Neuronal stem cell (in vitro differentiated cells): ENCODE measurements at regions not wholly inside any gene's neighbourhood (a gene's known extent, or its start where the extent isn't known, plus 50 kb on each side); places are given as distances from the start of the nearest gene placed in this dataset.

Source experiments
- DNase-seq: peaks from one replicate; pipeline ENCODE4 v3.0.0-alpha.2; 2013; ENCODE audit warnings: low spot score
- H2AFZ ChIP-seq: one replicate; pipeline ENCODE4 v1.6.1; 2013; ENCODE audit warnings: mild to moderate bottlenecking, low read length, inconsistent platforms
- H2AK5ac ChIP-seq: 2 replicates; pipeline ENCODE4 v1.6.1; 2013; ENCODE audit warnings: low read depth, mild to moderate bottlenecking, inconsistent platforms, low read length, moderate library complexity, mixed read lengths
- H2BK120ac ChIP-seq: 2 replicates; pipeline ENCODE4 v1.6.1; 2013; ENCODE audit warnings: low read depth, mild to moderate bottlenecking, inconsistent platforms, low read length, moderate library complexity, mixed read lengths
- H2BK12ac ChIP-seq: one replicate; pipeline ENCODE4 v1.6.1; 2013; ENCODE audit warnings: low read length, inconsistent platforms
- H2BK15ac ChIP-seq: 2 replicates; pipeline ENCODE4 v1.6.1; 2013; ENCODE audit warnings: mild to moderate bottlenecking, low read length, inconsistent platforms, mixed read lengths
- H2BK5ac ChIP-seq: one replicate; pipeline ENCODE4 v1.6.1; 2013; ENCODE audit warnings: inconsistent platforms, mild to moderate bottlenecking, low read length, moderate library complexity
- H3K14ac ChIP-seq: one replicate; pipeline ENCODE4 v1.6.1; 2013; ENCODE audit warnings: low read length, inconsistent platforms
- H3K18ac ChIP-seq: 2 replicates; pipeline ENCODE4 v1.6.1; 2013; ENCODE audit warnings: low read length, inconsistent platforms
- H3K23ac ChIP-seq: 2 replicates; pipeline ENCODE4 v1.6.1; 2013; ENCODE audit warnings: low read depth, mild to moderate bottlenecking, mixed read lengths, low read length, inconsistent platforms; ENCODE audit not compliant: poor library complexity
- H3K27ac ChIP-seq: replicated peaks from 3 replicates; pipeline ENCODE4 v1.5.1; 2013; ENCODE audit warnings: low read length, inconsistent platforms
- H3K27me3 ChIP-seq, 3 experiments: 2 replicates each; pipeline ENCODE4 v1.6.1; 2013; ENCODE audit warnings: low read length in 3 of 3, mild to moderate bottlenecking in 2 of 3, inconsistent platforms in 1 of 3, low read depth in 1 of 3, mixed read lengths in 1 of 3, moderate library complexity in 1 of 3; ENCODE audit not compliant: control insufficient read depth in 3 of 3, insufficient read depth in 3 of 3
- H3K36me3 ChIP-seq, 2 donors: replicated peaks in 1 of 2; 2 replicates each; pipeline ENCODE4 v1.6.1; 2013; ENCODE audit warnings: low read length in 2 of 2; ENCODE audit not compliant: control insufficient read depth in 2 of 2, insufficient read depth in 2 of 2
- H3K4ac ChIP-seq: 2 replicates; pipeline ENCODE4 v1.6.1; 2013; ENCODE audit warnings: inconsistent platforms, mild to moderate bottlenecking, low read length, moderate library complexity
- H3K4me1 ChIP-seq, 2 donors: 1 replicate in 1 of 2; 2 replicates in 1 of 2; pipeline ENCODE4 v1.6.1; 2013; ENCODE audit warnings: low read length in 2 of 2, low read depth in 1 of 2; ENCODE audit not compliant: control insufficient read depth in 2 of 2, insufficient read depth in 1 of 2
- H3K4me2 ChIP-seq: one replicate; pipeline ENCODE4 v1.6.1; 2013; ENCODE audit warnings: mild to moderate bottlenecking, low read length, inconsistent platforms; ENCODE audit not compliant: insufficient read depth, poor library complexity, severe bottlenecking
- H3K4me3 ChIP-seq, 2 donors: 2 replicates each; pipeline ENCODE4 v1.5.1; 2013; ENCODE audit warnings: low read length in 2 of 2, mild to moderate bottlenecking in 2 of 2, inconsistent platforms in 1 of 2, moderate library complexity in 1 of 2
- H3K79me1 ChIP-seq: one replicate; pipeline ENCODE4 v1.6.1; 2013; ENCODE audit warnings: low read depth, mild to moderate bottlenecking, inconsistent platforms, low read length, moderate library complexity
- H3K9ac ChIP-seq: one replicate; pipeline ENCODE4 v1.6.1; 2013; ENCODE audit warnings: mild to moderate bottlenecking, low read depth, low read length, inconsistent platforms; ENCODE audit not compliant: poor library complexity
- H3K9me3 ChIP-seq, 2 donors: replicated peaks in 1 of 2; 2 replicates each; pipeline versions ENCODE3 to v1.6.1; 2013; ENCODE audit warnings: low read length in 2 of 2, mild to moderate bottlenecking in 2 of 2, inconsistent platforms in 1 of 2, low read depth in 1 of 2, mixed read lengths in 1 of 2, moderate library complexity in 1 of 2; ENCODE audit not compliant: control insufficient read depth in 2 of 2, insufficient read depth in 1 of 2
- H4K8ac ChIP-seq: one replicate; pipeline ENCODE4 v1.6.1; 2013; ENCODE audit warnings: low read depth, mild to moderate bottlenecking, inconsistent platforms, low read length, moderate library complexity
- H4K91ac ChIP-seq: one replicate; pipeline ENCODE4 v1.6.1; 2013; ENCODE audit warnings: low read length, low read depth, mild to moderate bottlenecking, inconsistent platforms; ENCODE audit not compliant: poor library complexity
- WGBS, 2 donors: extraction: QIAGEN DNeasy Blood & Tissue Kit; methylation state at CpG; one replicate each; pipeline ENCODE4 v1.1.7; 2013; ENCODE audit warnings: missing lambda C conversion rate in 2 of 2, mixed read lengths in 1 of 2; ENCODE audit not compliant: insufficient read length in 2 of 2, insufficient replicate concordance in 1 of 2; ENCODE audit errors: extremely low coverage in 2 of 2; 5-methylcytosine and 5-hydroxymethylcytosine counted together

DNA sequence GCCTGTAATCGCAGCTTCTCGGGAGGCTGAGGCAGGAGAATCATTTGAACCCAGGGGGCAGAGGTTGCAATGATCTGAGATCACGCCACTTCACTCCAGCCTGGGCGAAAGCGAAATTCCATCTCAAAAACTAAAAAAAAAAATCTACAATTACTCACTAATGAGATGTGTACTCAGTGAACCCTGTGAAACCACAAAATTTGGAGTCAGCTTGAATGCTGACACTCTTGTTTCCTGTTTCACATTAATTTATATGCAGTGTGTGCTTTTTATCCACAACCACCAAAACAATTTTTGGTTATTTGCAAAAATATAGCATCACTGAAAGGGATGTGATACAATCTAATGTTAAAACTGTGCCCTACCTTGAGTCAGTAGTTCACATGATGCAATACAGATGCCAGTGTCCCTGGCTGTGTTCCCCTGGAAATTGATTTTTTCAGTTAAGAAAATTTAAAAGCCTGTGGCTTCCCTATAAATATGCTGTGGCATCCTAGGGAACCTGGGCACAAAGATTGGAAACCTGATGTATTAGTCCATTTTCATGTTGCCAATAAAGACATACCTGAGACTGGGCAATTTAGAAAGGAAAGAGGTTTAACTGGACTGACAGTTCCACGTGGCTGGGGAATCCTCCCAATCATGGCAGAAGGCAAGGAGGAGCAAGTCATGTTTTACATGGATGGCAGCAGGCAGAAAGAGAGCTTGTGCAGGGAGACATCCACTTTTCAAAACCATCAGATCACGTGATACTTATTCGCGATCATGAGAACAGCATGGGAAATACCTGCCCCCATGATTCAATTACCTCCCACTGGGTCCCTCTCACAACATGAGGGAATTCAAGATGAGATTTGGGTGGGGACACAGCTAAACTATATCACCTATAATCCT lies 337.5 kb upstream of the NT5C1B start:
- Histone ChIP-seq H2AK5ac (no peak overlapping the region), H2BK5ac (no peak overlapping the region), H3K18ac (no peak overlapping the region), H3K27ac (no peak overlapping the region), H3K4me1 (peaks cover 0 to 1% of the 10 kb centered on the region in 2 donors), H3K36me3 (no peaks in the 10 kb centered on the region), H3K79me1 (no peaks in the 10 kb centered on the region), H3K27me3 (no peaks in the 10 kb centered on the region), H3K4ac (no peak overlapping the region), H3K9ac (no peak overlapping the region), H2BK12ac (no peak overlapping the region), H3K23ac (no peak overlapping the region), H3K9me3 (peaks cover 0 to 3% of the 10 kb centered on the region in 2 donors), H2BK15ac (no peak overlapping the region), H2AFZ (no peak overlapping the region), H2BK120ac (no peak overlapping the region), H4K8ac (no peak overlapping the region), H3K4me2 (no peak overlapping the region), H3K4me3 (no peak overlapping the region), H3K14ac (no peak overlapping the region), H4K91ac (no peak overlapping the region)
- no CpG with 5 or more reads among the region's 9 CpGs for WGBS, 2 donors
- DNase-seq = no peak

DNA sequence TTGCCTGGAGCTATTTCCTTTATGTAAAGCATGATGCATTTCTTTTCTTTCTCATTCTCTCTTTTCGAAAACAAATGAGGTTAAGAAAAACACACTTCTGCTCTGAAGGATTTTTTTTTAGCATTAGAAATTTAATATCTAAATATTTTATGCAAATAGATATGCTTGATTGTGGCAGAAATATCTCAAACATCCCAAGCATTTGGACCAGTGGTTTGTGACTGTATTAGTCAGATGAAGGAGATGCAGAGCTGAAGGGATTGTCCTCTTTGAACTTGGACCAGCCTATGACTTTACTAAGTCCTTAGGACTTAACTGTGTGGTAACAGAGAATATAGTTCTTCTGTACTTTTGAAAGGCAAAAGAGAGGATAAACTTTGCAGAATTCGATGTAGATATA lies 335.9 kb upstream of the NT5C1B start:
- H2BK5ac ChIP-seq = no peak overlapping the region
- H3K4me1 ChIP-seq = no peaks in the 10 kb centered on the region
- H3K23ac ChIP-seq = no peak overlapping the region
- H3K9ac ChIP-seq = no peak overlapping the region
- no peaks in the 10 kb centered on the region for H3K27me3 ChIP-seq
- H3K18ac ChIP-seq = no peak overlapping the region
- no peak overlapping the region for H4K91ac ChIP-seq
- H3K4me2 ChIP-seq = no peak overlapping the region
- DNase-seq = no peak
- no peak overlapping the region for H4K8ac ChIP-seq
- H3K36me3 ChIP-seq = no peaks in the 10 kb centered on the region
- no peak overlapping the region for H2BK15ac ChIP-seq
- no peak overlapping the region for H2AK5ac ChIP-seq
- no peaks in the 10 kb centered on the region for H3K79me1 ChIP-seq
- H3K27ac ChIP-seq = no peak overlapping the region
- no peak overlapping the region for H2AFZ ChIP-seq
- no peak overlapping the region for H3K14ac ChIP-seq
- H3K4me3 ChIP-seq = no peak overlapping the region
- peaks cover 0 to 3% of the 10 kb centered on the region in 2 donors for H3K9me3 ChIP-seq
- WGBS, 2 donors = no CpG with 5 or more reads among the region's 2 CpGs
- H2BK12ac ChIP-seq = no peak overlapping the region
- H3K4ac ChIP-seq = no peak overlapping the region
- H2BK120ac ChIP-seq = no peak overlapping the region

DNA sequence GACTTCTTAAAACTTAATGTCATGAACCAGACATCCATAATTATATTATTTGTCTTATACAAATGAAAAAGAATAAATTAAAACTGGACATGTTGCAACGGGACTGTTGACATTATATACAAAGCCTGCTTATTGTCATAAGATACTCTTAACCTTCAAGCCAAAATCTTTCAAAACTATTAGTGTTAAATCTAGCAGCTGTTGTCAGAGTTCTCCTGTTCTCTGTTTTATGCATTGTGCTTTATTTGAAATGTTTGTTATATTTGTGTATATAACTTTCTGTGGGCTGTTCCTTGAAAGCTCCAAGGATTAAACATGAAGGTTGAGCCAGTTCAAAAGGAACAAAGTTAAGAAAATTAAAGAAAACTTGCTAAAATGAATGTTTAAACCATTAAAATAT lies 335.5 kb upstream of the NT5C1B start:
- no peak overlapping the region for H3K14ac ChIP-seq
- H4K91ac ChIP-seq = no peak overlapping the region
- H3K9ac ChIP-seq = no peak overlapping the region
- no peak overlapping the region for H3K23ac ChIP-seq
- no peak overlapping the region for H3K4me3 ChIP-seq
- H2BK12ac ChIP-seq = no peak overlapping the region
- H3K9me3 ChIP-seq = peaks cover 0 to 3% of the 10 kb centered on the region in 2 donors
- H2BK15ac ChIP-seq = no peak overlapping the region
- H2BK5ac ChIP-seq = no peak overlapping the region
- no peak overlapping the region for H3K4me2 ChIP-seq
- H3K27ac ChIP-seq = no peak overlapping the region
- no peak overlapping the region for H2AK5ac ChIP-seq
- no peaks in the 10 kb centered on the region for H3K79me1 ChIP-seq
- no peak overlapping the region for H4K8ac ChIP-seq
- no peaks in the 10 kb centered on the region for H3K36me3 ChIP-seq
- H3K18ac ChIP-seq = no peak overlapping the region
- no peak overlapping the region for H2BK120ac ChIP-seq
- H3K4me1 ChIP-seq = no peaks in the 10 kb centered on the region
- no peaks in the 10 kb centered on the region for H3K27me3 ChIP-seq
- no CpG with 5 or more reads among the region's 1 CpG for WGBS, 2 donors
- no peak overlapping the region for H2AFZ ChIP-seq
- DNase-seq = no peak
- H3K4ac ChIP-seq = no peak overlapping the region

DNA sequence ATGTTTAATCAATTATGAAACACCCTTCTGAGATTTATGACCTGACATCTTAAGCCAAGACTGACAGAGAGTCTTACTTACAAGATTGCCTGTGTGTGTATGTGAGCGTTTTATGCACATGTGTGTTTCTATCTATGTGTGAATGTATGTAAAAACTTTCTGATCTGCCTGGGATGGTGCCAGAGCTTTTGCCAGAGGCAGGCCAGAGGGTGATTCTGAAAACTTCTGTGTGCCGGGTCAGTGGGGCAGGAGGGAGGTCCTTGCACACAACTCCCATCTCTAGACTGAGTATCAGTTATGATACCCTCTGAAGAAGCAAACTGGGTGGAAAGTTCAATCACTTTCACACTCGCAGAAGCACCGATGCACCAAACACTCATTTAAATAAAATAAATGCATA lies 335.0 kb upstream of the NT5C1B start:
- Histone ChIP-seq H2BK12ac (no peak overlapping the region), H3K14ac (no peak overlapping the region), H3K23ac (no peak overlapping the region), H2BK120ac (no peak overlapping the region), H3K27me3 (no peaks in the 10 kb centered on the region), H3K36me3 (no peaks in the 10 kb centered on the region), H2AK5ac (no peak overlapping the region), H4K8ac (no peak overlapping the region), H3K4ac (no peak overlapping the region), H2AFZ (no peak overlapping the region), H3K4me1 (no peaks in the 10 kb centered on the region), H3K18ac (no peak overlapping the region), H3K79me1 (no peaks in the 10 kb centered on the region), H3K4me3 (no peak overlapping the region), H2BK15ac (no peak overlapping the region), H2BK5ac (no peak overlapping the region), H3K27ac (no peak overlapping the region), H3K9ac (no peak overlapping the region), H3K4me2 (no peak overlapping the region), H3K9me3 (peaks cover 0 to 3% of the 10 kb centered on the region in 2 donors), H4K91ac (no peak overlapping the region)
- no CpG with 5 or more reads among the region's 4 CpGs for WGBS, 2 donors
- no peak for DNase-seq
